ENCODE measurements at regions not wholly inside any gene's neighbourhood (a gene's known extent, or its start where the extent isn't known, plus 50 kb on each side); places are given as distances from the start of the nearest gene placed in this dataset.

- no peak overlapping the region for H3K27ac ChIP-seq (ENCODE audit: low read depth, low read length, poor library complexity, severe bottlenecking)
Measured at GRCh38 chr1:233452724-233453123, 125.2 kb downstream of the MAP3K21 start.

DNA sequence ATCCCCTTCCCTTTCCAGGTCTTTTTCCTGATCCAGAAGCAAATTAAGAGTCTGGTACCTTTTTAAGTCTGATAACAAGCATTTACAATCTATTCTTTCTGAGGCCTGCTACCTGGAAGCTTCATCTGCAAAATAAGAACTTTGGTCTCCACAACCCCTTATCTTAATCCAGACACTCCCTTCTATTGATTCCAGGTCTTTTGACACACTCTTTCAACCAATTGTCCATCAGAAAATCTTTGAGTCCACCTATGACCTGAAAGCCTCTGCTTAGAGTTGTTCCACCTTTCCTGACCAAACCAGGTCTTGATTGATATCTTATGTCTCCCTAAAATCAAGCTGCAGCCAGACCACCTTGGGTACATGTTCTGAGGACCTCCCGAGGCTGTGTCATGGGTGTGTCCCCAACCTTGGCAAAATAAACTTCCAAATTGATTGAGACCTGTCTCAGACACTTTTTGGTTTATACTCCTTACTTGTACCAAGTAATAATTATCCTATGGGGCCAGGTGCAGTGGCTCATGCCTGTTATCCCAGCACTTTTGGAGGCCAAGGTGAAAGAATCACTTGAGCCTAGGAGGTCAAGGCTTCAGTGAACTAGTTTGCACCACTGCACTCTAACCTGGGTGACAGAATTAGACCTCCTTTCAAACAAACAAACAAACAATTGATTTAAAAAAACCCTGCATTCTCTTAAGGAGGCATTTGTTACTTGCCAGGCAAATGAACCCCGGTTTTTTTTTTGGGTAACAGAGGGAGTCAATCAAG, 126.1 kb downstream of the MAP3K21 start:
- Histone ChIP-seq H2AFZ (ENCODE audit: low read length) (no peak overlapping the region), H3K9me2 (ENCODE audit: low read depth, low read length) (no peaks in the 10 kb centered on the region), H3K9me3 (ENCODE audit: low read length) (no peaks in the 10 kb centered on the region), H3K4me1 (ENCODE audit: insufficient read depth, low read length, severe bottlenecking) (no peaks in the 10 kb centered on the region), H3K9ac (ENCODE audit: low read length) (no peak overlapping the region), H3K27ac (ENCODE audit: low read depth, low read length, poor library complexity, severe bottlenecking) (no peak overlapping the region), H4K20me1 (ENCODE audit: insufficient read depth, low read length) (no peaks in the 10 kb centered on the region), H3K79me2 (ENCODE audit: insufficient read depth, low read length) (no peaks in the 10 kb centered on the region), H3K36me3 (ENCODE audit: insufficient read depth, low read length) (no peaks in the 10 kb centered on the region), H3F3A (ENCODE audit: insufficient read depth, low read length) (no peaks in the 10 kb centered on the region), H3K27me3 (ENCODE audit: insufficient read depth, low read length) (no peaks in the 10 kb centered on the region), H3K4me2 (ENCODE audit: low read length) (no peak overlapping the region), H3K4me3 (ENCODE audit: low read depth, low read length, poor library complexity, severe bottlenecking) (no peak overlapping the region)
- TF ChIP-seq, protein P1, sequence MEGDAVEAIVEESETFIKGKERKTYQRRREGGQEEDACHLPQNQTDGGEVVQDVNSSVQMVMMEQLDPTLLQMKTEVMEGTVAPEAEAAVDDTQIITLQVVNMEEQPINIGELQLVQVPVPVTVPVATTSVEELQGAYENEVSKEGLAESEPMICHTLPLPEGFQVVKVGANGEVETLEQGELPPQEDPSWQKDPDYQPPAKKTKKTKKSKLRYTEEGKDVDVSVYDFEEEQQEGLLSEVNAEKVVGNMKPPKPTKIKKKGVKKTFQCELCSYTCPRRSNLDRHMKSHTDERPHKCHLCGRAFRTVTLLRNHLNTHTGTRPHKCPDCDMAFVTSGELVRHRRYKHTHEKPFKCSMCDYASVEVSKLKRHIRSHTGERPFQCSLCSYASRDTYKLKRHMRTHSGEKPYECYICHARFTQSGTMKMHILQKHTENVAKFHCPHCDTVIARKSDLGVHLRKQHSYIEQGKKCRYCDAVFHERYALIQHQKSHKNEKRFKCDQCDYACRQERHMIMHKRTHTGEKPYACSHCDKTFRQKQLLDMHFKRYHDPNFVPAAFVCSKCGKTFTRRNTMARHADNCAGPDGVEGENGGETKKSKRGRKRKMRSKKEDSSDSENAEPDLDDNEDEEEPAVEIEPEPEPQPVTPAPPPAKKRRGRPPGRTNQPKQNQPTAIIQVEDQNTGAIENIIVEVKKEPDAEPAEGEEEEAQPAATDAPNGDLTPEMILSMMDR (IDR thresholded peaks at IDR 0.05; ENCODE audit: low read length) = no peak
- no peak for TF ChIP-seq EZH2 (IDR thresholded peaks at IDR 0.05; ENCODE audit: borderline replicate concordance, low read length)

More at GRCh38 chr1:233452724-233453123, 125.2 kb downstream of the MAP3K21 start:
- no peaks in the 10 kb centered on the region for H3F3A ChIP-seq (ENCODE audit: insufficient read depth, low read length)
- no peak overlapping the region for H3K4me2 ChIP-seq (ENCODE audit: low read length)
- H3K27me3 ChIP-seq (ENCODE audit: insufficient read depth, low read length) = no peaks in the 10 kb centered on the region
- no peaks in the 10 kb centered on the region for H3K9me2 ChIP-seq (ENCODE audit: low read depth, low read length)
- no peaks in the 10 kb centered on the region for H3K36me3 ChIP-seq (ENCODE audit: insufficient read depth, low read length)
- TF ChIP-seq, protein P1 (IDR thresholded peaks at IDR 0.05; ENCODE audit: low read length) = no peak
- no peaks in the 10 kb centered on the region for H3K9me3 ChIP-seq (ENCODE audit: low read length)
- no peak overlapping the region for H3K9ac ChIP-seq (ENCODE audit: low read length)
- H3K79me2 ChIP-seq (ENCODE audit: insufficient read depth, low read length) = no peaks in the 10 kb centered on the region
- H3K4me1 ChIP-seq (ENCODE audit: insufficient read depth, low read length, severe bottlenecking) = no peaks in the 10 kb centered on the region
- no peaks in the 10 kb centered on the region for H4K20me1 ChIP-seq (ENCODE audit: insufficient read depth, low read length)
- H2AFZ ChIP-seq (ENCODE audit: low read length) = no peak overlapping the region
- no peak overlapping the region for H3K4me3 ChIP-seq (ENCODE audit: low read depth, low read length, poor library complexity, severe bottlenecking)

DNA sequence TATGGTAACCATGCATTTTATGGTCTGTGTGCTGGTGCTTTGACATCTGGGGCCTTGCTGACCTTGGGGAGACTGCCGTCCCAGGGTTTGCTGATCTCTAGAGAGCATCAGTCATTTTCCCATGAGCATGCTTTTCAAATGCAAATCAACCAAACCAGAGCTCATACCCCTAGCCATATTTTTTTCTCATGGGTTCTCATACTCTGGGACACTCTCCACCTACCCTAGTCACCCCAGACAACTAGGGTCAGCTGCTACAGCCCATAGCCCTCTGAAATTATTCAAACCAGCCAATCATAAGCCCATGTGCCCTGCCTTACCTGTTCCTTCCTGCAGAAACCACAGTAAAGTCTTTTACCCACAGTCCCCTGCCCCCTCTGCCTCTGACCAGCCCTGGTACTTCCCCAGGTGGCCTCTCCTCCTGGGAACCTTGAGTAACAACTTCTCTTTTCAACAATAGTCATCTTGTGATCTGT, 132.0 kb downstream of the MAP3K21 start:
- H4K20me1 ChIP-seq (ENCODE audit: insufficient read depth, low read length) = no peaks in the 10 kb centered on the region
- H3K27ac ChIP-seq (ENCODE audit: low read depth, low read length, poor library complexity, severe bottlenecking) = no peak overlapping the region
- H3K9me3 ChIP-seq (ENCODE audit: low read length) = no peaks in the 10 kb centered on the region
- H2AFZ ChIP-seq (ENCODE audit: low read length) = no peak overlapping the region
- TF ChIP-seq, protein P1 (IDR thresholded peaks at IDR 0.05; ENCODE audit: low read length) = no peak
- no peak for TF ChIP-seq EZH2 (IDR thresholded peaks at IDR 0.05; ENCODE audit: borderline replicate concordance, low read length)
- H3K36me3 ChIP-seq (ENCODE audit: insufficient read depth, low read length) = no peaks in the 10 kb centered on the region
- no peaks in the 10 kb centered on the region for H3K27me3 ChIP-seq (ENCODE audit: insufficient read depth, low read length)
- H3F3A ChIP-seq (ENCODE audit: insufficient read depth, low read length) = no peaks in the 10 kb centered on the region
- H3K9ac ChIP-seq (ENCODE audit: low read length) = no peak overlapping the region
- no peaks in the 10 kb centered on the region for H3K79me2 ChIP-seq (ENCODE audit: insufficient read depth, low read length)
- H3K4me2 ChIP-seq (ENCODE audit: low read length) = no peak overlapping the region
- no peaks in the 10 kb centered on the region for H3K4me1 ChIP-seq (ENCODE audit: insufficient read depth, low read length, severe bottlenecking)
- H3K9me2 ChIP-seq (ENCODE audit: low read depth, low read length) = no peaks in the 10 kb centered on the region
- H3K4me3 ChIP-seq (ENCODE audit: low read depth, low read length, poor library complexity, severe bottlenecking) = no peak overlapping the region
